GM06990 (cell line): ENCODE measurements at regions not wholly inside any gene's neighbourhood (a gene's known extent, or its start where the extent isn't known, plus 50 kb on each side); places are given as distances from the start of the nearest gene placed in this dataset.

Experiments used
- DNase-seq: peaks from one replicate; pipeline ENCODE4 v3.0.0-alpha.2; 2011; ENCODE audit not compliant: insufficient read length; ENCODE audit errors: extremely low read depth
- H3K27me3 ChIP-seq: replicated peaks from 2 replicates; pipeline ENCODE4 v1.6.0; 2011; ENCODE audit warnings: low read length; ENCODE audit not compliant: control insufficient read depth, insufficient read depth
- H3K36me3 ChIP-seq: 2 replicates; pipeline ENCODE4 v1.5.1; 2011; ENCODE audit warnings: low read length; ENCODE audit not compliant: control insufficient read depth, insufficient read depth
- H3K4me3 ChIP-seq: replicated peaks from 2 replicates; pipeline ENCODE4 v1.5.1; 2011; ENCODE audit warnings: low read depth, mild to moderate bottlenecking, control low read depth, low read length
- CTCF ChIP-seq: IDR thresholded peaks from 2 replicates; pipeline ENCODE4 v1.5.1; 2011; ENCODE audit warnings: low read length, control low read depth, mild to moderate bottlenecking, inconsistent platforms; ENCODE audit not compliant: insufficient read depth, poor library complexity, severe bottlenecking

GRCh38 chr1:2860476-2861142 is 59.1 kb upstream of the TTC34 start:
- TF ChIP-seq CTCF, result no peak
- Histone ChIP-seq H3K27me3 (no peaks in the 10 kb centered on the region), H3K36me3 (no peaks in the 10 kb centered on the region)

GRCh38 chr1:2861143-2861987 is 59.9 kb upstream of the TTC34 start:
- Histone ChIP-seq H3K27me3 (no peaks in the 10 kb centered on the region), H3K36me3 (no peaks in the 10 kb centered on the region), H3K4me3 (no peak overlapping the region)
- no peak for DNase-seq
- TF ChIP-seq CTCF, result no peak

More at GRCh38 chr1:2860476-2861142, 59.1 kb upstream of the TTC34 start:
- H3K4me3 ChIP-seq, result no peak overlapping the region
- DNase-seq, result no peak

- TF ChIP-seq CTCF, result no peak
- DNase-seq, result no peak
- no peak overlapping the region for H3K4me3 ChIP-seq
- no peaks in the 10 kb centered on the region for H3K27me3 ChIP-seq
- no peaks in the 10 kb centered on the region for H3K36me3 ChIP-seq
Measured at GRCh38 chr1:2861988-2862813, 60.7 kb upstream of the TTC34 start.

- no peak for DNase-seq
- Histone ChIP-seq H3K4me3 (no peak overlapping the region), H3K27me3 (no peaks in the 10 kb centered on the region), H3K36me3 (no peaks in the 10 kb centered on the region)
- no peak for TF ChIP-seq CTCF
Measured at GRCh38 chr1:2862814-2863647, 61.5 kb upstream of the TTC34 start.

GRCh38 chr1:2863648-2863963 is 62.1 kb upstream of the TTC34 start:
- no peak for TF ChIP-seq CTCF
- H3K4me3 ChIP-seq, result no peak overlapping the region
- no peaks in the 10 kb centered on the region for H3K36me3 ChIP-seq
- DNase-seq, result no peak
- H3K27me3 ChIP-seq, result no peaks in the 10 kb centered on the region
